ENCODE measurements at regions not wholly inside any gene's neighbourhood (a gene's known extent, or its start where the extent isn't known, plus 50 kb on each side); places are given as distances from the start of the nearest gene placed in this dataset.
"Not testable (repeated sequence)": the region's sequence is repeated elsewhere in the genome, so short reads cannot be mapped to it uniquely, and the experiment has no call there.

DNA sequence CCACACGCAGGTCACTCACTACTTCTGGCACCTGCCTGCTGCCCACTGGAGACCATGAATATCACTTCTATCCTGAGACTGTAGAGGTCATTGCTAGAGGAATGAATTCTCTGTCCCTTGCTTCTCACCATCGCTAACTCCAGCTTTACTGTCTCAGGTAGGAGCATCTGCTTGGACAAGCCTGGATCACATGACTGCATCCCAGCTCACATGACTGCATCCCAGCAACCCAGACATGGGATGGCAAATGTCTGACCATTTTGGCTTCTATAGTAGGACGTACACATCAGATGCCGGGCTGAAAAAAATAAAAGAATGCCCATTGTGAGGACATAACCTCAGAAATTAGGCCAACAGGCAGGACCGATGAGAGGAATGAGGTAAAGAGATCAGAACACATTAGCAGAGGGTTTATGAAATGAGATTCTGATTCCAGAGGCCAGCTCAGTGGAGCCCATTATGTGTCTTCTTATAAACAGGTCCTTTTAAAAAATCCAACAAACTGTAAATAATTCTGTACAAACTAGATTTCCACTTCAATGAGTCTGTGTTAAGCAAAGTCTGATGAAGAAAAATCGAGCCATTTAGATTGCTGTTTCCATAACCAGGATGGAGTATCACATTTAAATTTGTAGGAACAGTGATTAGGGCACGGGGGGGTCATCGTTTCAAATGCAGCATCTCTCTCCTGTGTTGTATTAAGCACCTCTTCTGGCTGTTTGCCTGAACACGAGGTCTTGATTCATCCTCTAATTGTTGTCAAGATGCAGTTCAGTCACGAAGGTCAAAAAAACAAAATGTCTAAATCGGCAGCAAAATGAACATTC lies 126.7 kb downstream of the MTHFS start:
- DNase-seq: no peak

DNA sequence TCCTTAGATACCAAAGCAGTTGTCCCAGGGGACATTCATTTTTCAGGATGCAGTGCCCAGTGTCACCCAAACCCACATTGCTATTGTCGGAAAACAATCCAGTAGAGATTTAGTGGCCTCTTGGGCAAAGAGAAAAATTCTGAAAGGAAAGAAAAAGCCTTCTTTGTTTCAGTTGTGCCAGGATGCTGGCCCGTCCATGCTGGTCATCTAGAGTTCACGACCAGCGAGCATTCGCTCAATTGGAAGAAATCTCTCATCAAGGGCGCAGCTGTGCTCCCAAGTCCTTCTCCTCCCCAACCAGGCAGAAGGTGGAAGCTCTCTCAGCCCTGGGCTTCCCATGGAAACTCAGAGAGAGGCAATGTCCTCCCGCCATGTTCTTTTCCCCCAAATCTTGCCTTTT lies 123.7 kb downstream of the MTHFS start:
- DNase-seq: no peak

DNA sequence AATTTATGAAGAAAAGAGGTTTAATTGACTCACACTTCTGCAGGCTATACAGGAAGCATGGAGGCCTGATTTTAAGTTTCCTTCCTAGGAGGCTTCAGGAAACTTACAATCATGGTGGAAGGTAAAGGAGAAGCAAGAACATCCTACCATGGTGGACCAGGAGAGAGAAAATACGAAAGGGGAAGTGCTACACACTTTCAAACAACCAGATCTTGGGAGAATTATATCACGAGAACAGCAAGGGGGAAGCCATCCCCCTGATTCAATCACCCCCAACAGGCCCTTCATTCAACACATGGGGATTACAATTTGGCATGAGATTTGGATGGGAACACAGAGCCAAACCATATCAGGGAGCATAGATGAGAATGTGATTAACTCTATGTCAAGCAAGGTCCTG lies 121.0 kb downstream of the MTHFS start:
- no peak for DNase-seq

DNA sequence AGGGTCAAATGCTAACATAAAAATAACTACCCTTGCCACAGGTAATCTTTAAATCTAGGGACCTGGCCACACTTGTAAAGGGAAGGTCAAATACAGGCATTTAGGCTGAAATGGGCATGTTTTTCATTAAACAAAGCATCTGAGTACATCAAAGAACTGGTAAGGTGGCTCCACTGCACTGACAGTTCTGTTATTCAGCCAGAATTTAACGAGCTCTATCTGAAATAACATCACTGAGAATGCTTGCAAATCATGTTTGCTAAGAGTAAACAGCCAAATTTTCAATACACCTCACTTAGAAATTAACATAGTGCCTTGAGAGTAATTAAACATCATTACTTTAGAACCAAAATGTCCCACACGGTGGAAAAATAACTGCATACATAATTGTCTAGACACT lies 118.9 kb downstream of the MTHFS start:
- no peak for DNase-seq

DNA sequence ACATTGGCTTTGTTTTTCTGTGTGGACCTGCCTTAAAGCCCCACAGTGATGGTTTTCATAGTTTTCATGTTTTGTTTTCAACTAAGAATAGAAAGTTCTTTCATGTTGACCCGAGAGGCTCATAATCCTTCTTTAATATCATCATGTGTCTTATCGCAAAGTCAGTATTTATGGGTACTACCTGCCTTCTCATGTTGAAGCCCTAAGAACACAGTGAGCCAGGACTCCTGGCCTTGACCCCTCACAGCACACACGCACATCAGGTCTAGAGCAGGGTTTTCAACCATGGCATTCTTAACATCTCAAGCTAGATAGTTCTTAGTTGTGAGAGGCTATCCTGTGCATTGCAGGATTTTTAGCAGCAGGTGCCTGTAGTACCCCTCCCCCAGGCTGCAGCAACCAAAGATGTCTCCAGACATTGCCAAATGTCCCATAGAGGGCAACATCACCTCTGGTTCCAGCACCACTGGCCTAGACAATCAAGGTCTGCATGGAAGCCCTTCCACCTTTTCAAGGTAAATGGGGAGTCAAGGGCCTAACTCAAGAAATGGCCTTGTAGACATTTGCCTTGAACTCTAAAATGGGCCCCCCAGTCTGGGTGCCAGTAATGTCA lies 118.3 kb downstream of the MTHFS start:
- DNase-seq: no peak

DNA sequence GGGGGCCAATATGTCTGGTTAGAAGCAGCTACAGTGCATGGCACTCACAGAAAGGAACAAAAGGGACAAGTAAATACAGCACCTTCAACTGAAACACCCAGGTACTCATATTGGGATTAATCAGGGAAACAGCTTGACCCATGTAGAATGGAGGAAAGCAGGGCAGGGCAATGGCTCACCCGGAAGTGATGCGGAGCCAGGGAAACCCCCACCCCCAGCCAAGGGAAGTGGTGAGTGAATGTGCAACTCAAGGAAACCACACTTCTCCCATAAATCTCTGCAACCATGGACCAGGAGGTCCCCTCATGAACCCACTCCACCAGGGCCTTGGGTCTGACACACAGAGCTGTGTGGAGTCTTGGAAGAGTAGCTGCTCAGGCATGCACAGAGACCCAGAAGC lies 117.1 kb downstream of the MTHFS start:
- DNase-seq: no peak

DNA sequence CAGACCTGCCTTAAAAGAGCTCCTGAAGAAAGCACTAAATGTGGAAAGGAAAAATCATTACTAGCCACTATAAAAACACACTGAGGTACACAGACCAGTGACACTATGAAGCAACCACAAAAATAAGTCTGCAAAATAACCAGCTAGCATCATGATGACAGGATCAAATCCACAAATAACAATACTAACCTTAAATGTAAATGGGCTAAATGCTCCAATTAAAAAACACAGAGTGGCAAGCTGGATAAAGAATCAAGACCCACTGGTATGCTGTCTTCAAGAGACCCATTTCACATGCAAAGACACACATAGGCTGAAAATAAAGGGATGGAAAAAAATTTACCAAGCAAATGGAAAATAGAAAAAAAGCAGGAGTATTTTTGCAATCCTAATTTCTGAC lies 114.5 kb downstream of the MTHFS start:
- not testable (repeated sequence) for DNase-seq

Data from T1000 (cell line).